SK-N-SH (cell line): ENCODE measurements at regions not wholly inside any gene's neighbourhood (a gene's known extent, or its start where the extent isn't known, plus 50 kb on each side); places are given as distances from the start of the nearest gene placed in this dataset.

Source experiments
- CTCF ChIA-PET: fragments of 300-600, 350-600 bp; formaldehyde crosslinking; extraction: SDS; loops from one replicate; lab custom pipeline; 2021; lab: Yijun Ruan, JAX
- POLR2A ChIA-PET: fragments of 350-600 bp; sonication (Branson Sonifier 250); formaldehyde crosslinking; extraction: SDS; loops from one replicate; lab custom pipeline; 2020; ENCODE audit warnings: antibody characterized with exemption, inconsistent platforms; lab: Yijun Ruan, JAX
- DNase-seq: peaks from one replicate; pipeline ENCODE4 v3.0.0; 2012
- H2AFZ ChIP-seq: fragments of 200-600 bp; sonication (generic); 2 replicates; pipeline ENCODE4 v1.8.1; 2016; ENCODE audit warnings: antibody characterized with exemption, mild to moderate bottlenecking, low read depth
- H3F3A ChIP-seq: fragments of 200-600 bp; sonication (generic); replicated peaks from 2 replicates; pipeline ENCODE3; 2016; ENCODE audit warnings: antibody characterized with exemption, mild to moderate bottlenecking; ENCODE audit not compliant: insufficient read depth
- H3K27ac ChIP-seq, 2 experiments: fragments of 200-500 bp in 1 of 2; fragments of 200-600 bp in 1 of 2; sonication (Bioruptor generic) in 1 of 2; sonication (generic), shearing (Covaris generic) in 1 of 2; 2 replicates each; pipeline versions ENCODE4 v1.5.1 to v1.6.1; 2014 to 2016; ENCODE audit warnings: low read depth in 2 of 2, inconsistent platforms in 1 of 2, low read length in 1 of 2, mild to moderate bottlenecking in 1 of 2, mixed read lengths in 1 of 2
- H3K27me3 ChIP-seq: fragments of 200-600 bp; sonication (generic), shearing (Covaris generic); 2 replicates; pipeline ENCODE4 v1.6.1; 2016; ENCODE audit warnings: mixed run types; ENCODE audit not compliant: insufficient read depth
- H3K36me3 ChIP-seq, 2 experiments: fragments of 200-500 bp in 1 of 2; fragments of 200-600 bp in 1 of 2; sonication (Bioruptor generic) in 1 of 2; sonication (generic) in 1 of 2; replicated peaks in 1 of 2; 2 replicates each; pipeline versions ENCODE3 to v1.5.1; 2014 to 2016; ENCODE audit warnings: low read length in 1 of 2, mild to moderate bottlenecking in 1 of 2; ENCODE audit not compliant: insufficient read depth in 2 of 2, control insufficient read depth in 1 of 2
- H3K4me1 ChIP-seq, 2 experiments: fragments of 200-500 bp in 1 of 2; fragments of 200-600 bp in 1 of 2; sonication (Bioruptor generic) in 1 of 2; sonication (generic), shearing (Covaris generic) in 1 of 2; 2 replicates each; pipeline versions ENCODE4 v1.5.1 to v1.6.1; 2014 to 2016; ENCODE audit warnings: low read depth in 1 of 2, low read length in 1 of 2, mixed run types in 1 of 2; ENCODE audit not compliant: insufficient read depth in 2 of 2, control insufficient read depth in 1 of 2
- H3K4me2 ChIP-seq: fragments of 200-600 bp; sonication (generic), shearing (Covaris generic); 2 replicates; pipeline ENCODE4 v1.6.1; 2017; ENCODE audit warnings: mixed run types
- H3K4me3 ChIP-seq, 2 experiments: fragments of 200-500 bp in 1 of 2; fragments of 200-600 bp in 1 of 2; sonication (Bioruptor generic) in 1 of 2; sonication (generic), shearing (Covaris generic) in 1 of 2; 2 replicates each; pipeline versions ENCODE4 v1.5.1 to v1.8.1; 2014 to 2016; ENCODE audit warnings: low read depth in 2 of 2, inconsistent platforms in 1 of 2, low read length in 1 of 2, mild to moderate bottlenecking in 1 of 2, mixed read lengths in 1 of 2, moderate library complexity in 1 of 2
- H3K79me2 ChIP-seq: fragments of 200-600 bp; sonication (generic); 2 replicates; pipeline ENCODE4 v1.8.1; 2017; ENCODE audit warnings: mild to moderate bottlenecking; ENCODE audit not compliant: insufficient read depth
- H3K9ac ChIP-seq: fragments of 200-600 bp; sonication (generic); 2 replicates; pipeline ENCODE4 v1.6.1; 2017; ENCODE audit warnings: mixed run types
- H3K9me2 ChIP-seq: fragments of 200-600 bp; sonication (generic); 2 replicates; pipeline ENCODE4 v1.6.1; 2017; ENCODE audit warnings: mixed run types
- H3K9me3 ChIP-seq: fragments of 200-600 bp; sonication (generic); 2 replicates; pipeline ENCODE4 v1.6.1; 2017; ENCODE audit warnings: mixed run types, mild to moderate bottlenecking, moderate library complexity
- H4K20me1 ChIP-seq: fragments of 200-600 bp; sonication (generic); 2 replicates; pipeline ENCODE4 v1.6.1; 2017; ENCODE audit warnings: mild to moderate bottlenecking, mixed run types; ENCODE audit not compliant: insufficient read depth
- EP300 ChIP-seq, 2 experiments: IDR thresholded peaks; 2 replicates each; pipeline versions ENCODE4 v1.4.0 to v1.6.1; 2012; ENCODE audit warnings: borderline replicate concordance in 1 of 2, low read depth in 1 of 2, low read length in 1 of 2
- FOSL2 ChIP-seq: IDR thresholded peaks from 2 replicates; pipeline ENCODE4 v1.4.0; 2012; ENCODE audit warnings: low read depth, mild to moderate bottlenecking, moderate library complexity, borderline replicate concordance
- GATA2 ChIP-seq: sonication (generic); formaldehyde crosslinking; IDR thresholded peaks from 2 replicates; pipeline ENCODE4 v1.5.0; 2020; ENCODE audit warnings: mild to moderate bottlenecking, missing genetic modification reagents
- IRF3 ChIP-seq: fragments of 150-350 bp; IDR thresholded peaks from 2 replicates; pipeline ENCODE4 v1.6.1; 2016; ENCODE audit warnings: mild to moderate bottlenecking, low read depth, low read length
- JUND ChIP-seq: IDR thresholded peaks from 2 replicates; pipeline ENCODE4 v1.4.0; 2012
- MAX ChIP-seq: IDR thresholded peaks from 2 replicates; pipeline ENCODE4 v1.4.0; 2012; ENCODE audit warnings: low read depth
- SIN3A ChIP-seq: IDR thresholded peaks from 2 replicates; pipeline ENCODE4 v1.6.1; 2012; ENCODE audit warnings: low read depth, mild to moderate bottlenecking, low read length, moderate library complexity, borderline replicate concordance
- SMC3 ChIP-seq: IDR thresholded peaks from 2 replicates; pipeline ENCODE4 v1.6.1; 2012; ENCODE audit warnings: low read depth, low read length, improper control_type of control experiment
- TCF12 ChIP-seq: IDR thresholded peaks from 2 replicates; pipeline ENCODE4 v1.4.0; 2012
- TEAD4 ChIP-seq: IDR thresholded peaks from 2 replicates; pipeline ENCODE4 v1.4.0; 2012; ENCODE audit warnings: mild to moderate bottlenecking, borderline replicate concordance; ENCODE audit not compliant: insufficient read depth
- USF1 ChIP-seq: IDR thresholded peaks from 2 replicates; pipeline ENCODE4 v1.4.0; 2012; ENCODE audit warnings: low read depth, borderline replicate concordance
- YY1 ChIP-seq: IDR thresholded peaks from 2 replicates; pipeline ENCODE4 v1.4.0; 2012; ENCODE audit warnings: low read depth, mild to moderate bottlenecking
- WGBS: methylation state at CpG from one replicate; pipeline ENCODE4 v1.1.6; 2017; ENCODE audit warnings: low lambda C conversion rate; 5-methylcytosine and 5-hydroxymethylcytosine counted together

- Histone ChIP-seq H2AFZ (no peak overlapping the region), H3K4me1 (peaks cover 0 to 5% of the 10 kb centered on the region in 2 experiments; a peak in 1 of 4 replicates), H3F3A (no peaks in the 10 kb centered on the region), H3K9me2 (no peaks in the 10 kb centered on the region), H3K27ac (no peak overlapping the region), H3K4me2 (no peak overlapping the region), H3K27me3 (no peaks in the 10 kb centered on the region), H3K9ac (no peak overlapping the region), H3K79me2 (no peaks in the 10 kb centered on the region), H3K4me3 (no peak overlapping the region), H4K20me1 (no peaks in the 10 kb centered on the region), H3K9me3 (no peaks in the 10 kb centered on the region), H3K36me3 (no peaks in the 10 kb centered on the region)
- CTCF ChIA-PET: interaction anchor here (1.1 kb wide), 1 partner anchor 687 kb away, joined by 3 read pairs; no protein-coding TSS in a partner anchor
- no peak for DNase-seq
- POLR2A ChIA-PET: no interaction called here
- 69% methylated on average over 5 of the region's 5 CpGs for WGBS
- no peak for TF ChIP-seq IRF3
- TF ChIP-seq JUND: no peak
- no peak for TF ChIP-seq YY1
- no peak for TF ChIP-seq GATA2 (CRISPR knock-in tag)
Observed at GRCh38 chr2:223668302-223668998, 66.3 kb upstream of the SCG2 start.

- Histone ChIP-seq H3K9ac (no peak overlapping the region), H3K36me3 (no peaks in the 10 kb centered on the region), H3F3A (no peaks in the 10 kb centered on the region), H3K9me3 (no peaks in the 10 kb centered on the region), H3K9me2 (no peaks in the 10 kb centered on the region), H2AFZ (no peak overlapping the region), H3K4me3 (no peak overlapping the region), H3K27ac (no peak overlapping the region), H3K27me3 (no peaks in the 10 kb centered on the region), H3K4me2 (no peak overlapping the region), H3K4me1 (no peaks in the 10 kb centered on the region), H3K79me2 (no peaks in the 10 kb centered on the region), H4K20me1 (no peaks in the 10 kb centered on the region)
- CTCF ChIA-PET: no interaction called here
- TF ChIP-seq TEAD4 (no peak), SIN3A (no peak), FOSL2 (no peak), USF1 (no peak), EP300 (IDR thresholded peaks at IDR 0.05; ENCODE audit: borderline replicate concordance in 1 of 2, low read depth in 1 of 2, low read length in 1 of 2) (no peak), TCF12 (no peak), MAX (no peak), SMC3 (no peak)
- POLR2A ChIA-PET: no interaction called here
- WGBS: 94% methylated on average over 6 of the region's 6 CpGs
- DNase-seq: no peak
Observed at GRCh38 chr2:223654384-223654915, 52.3 kb upstream of the SCG2 start.
